ENCODE measurements at regions not wholly inside any gene's neighbourhood (a gene's known extent, or its start where the extent isn't known, plus 50 kb on each side); places are given as distances from the start of the nearest gene placed in this dataset.

DNA sequence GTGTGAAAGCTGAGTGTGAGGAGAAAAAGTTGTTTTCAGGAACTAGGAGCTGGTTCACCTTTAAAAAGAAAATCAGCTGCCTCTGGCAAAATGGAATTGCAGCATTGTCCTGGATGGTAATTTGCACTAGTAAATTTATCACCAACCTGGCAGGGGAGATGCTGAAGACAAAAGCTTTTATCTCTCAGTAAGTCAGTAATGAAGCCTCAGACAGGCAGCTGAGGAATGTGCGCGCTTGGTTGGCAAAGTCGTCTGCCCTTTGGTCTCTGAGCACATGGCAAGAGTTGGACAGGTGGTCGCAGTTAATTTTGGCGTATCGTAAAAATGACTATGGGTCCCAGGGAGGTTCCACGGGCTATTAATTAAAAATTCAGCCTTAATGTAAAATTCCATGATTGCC lies 131.9 kb downstream of the BACH1 start:
- TF ChIP-seq, protein P1, sequence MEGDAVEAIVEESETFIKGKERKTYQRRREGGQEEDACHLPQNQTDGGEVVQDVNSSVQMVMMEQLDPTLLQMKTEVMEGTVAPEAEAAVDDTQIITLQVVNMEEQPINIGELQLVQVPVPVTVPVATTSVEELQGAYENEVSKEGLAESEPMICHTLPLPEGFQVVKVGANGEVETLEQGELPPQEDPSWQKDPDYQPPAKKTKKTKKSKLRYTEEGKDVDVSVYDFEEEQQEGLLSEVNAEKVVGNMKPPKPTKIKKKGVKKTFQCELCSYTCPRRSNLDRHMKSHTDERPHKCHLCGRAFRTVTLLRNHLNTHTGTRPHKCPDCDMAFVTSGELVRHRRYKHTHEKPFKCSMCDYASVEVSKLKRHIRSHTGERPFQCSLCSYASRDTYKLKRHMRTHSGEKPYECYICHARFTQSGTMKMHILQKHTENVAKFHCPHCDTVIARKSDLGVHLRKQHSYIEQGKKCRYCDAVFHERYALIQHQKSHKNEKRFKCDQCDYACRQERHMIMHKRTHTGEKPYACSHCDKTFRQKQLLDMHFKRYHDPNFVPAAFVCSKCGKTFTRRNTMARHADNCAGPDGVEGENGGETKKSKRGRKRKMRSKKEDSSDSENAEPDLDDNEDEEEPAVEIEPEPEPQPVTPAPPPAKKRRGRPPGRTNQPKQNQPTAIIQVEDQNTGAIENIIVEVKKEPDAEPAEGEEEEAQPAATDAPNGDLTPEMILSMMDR (IDR thresholded peaks at IDR 0.05; ENCODE audit: borderline replicate concordance, extremely low read depth, insufficient read depth), result no peak
- Histone ChIP-seq H3K4me1 (ENCODE audit: control insufficient read depth in 2 of 3, insufficient read depth in 2 of 3, low read depth in 1 of 3, low read length in 3 of 3) (no peaks in the 10 kb centered on the region), H3K9me3 (ENCODE audit: control insufficient read depth in 2 of 3, insufficient read depth in 1 of 3, low read length in 3 of 3) (no peaks in the 10 kb centered on the region), H3K36me3 (ENCODE audit: control insufficient read depth in 2 of 3, insufficient read depth in 3 of 3, low read length in 3 of 3) (no peaks in the 10 kb centered on the region), H3K27me3 (ENCODE audit: control insufficient read depth, insufficient read depth, low read length) (no peaks in the 10 kb centered on the region), H3K4me3 (ENCODE audit: low read length in 3 of 3) (no peak overlapping the region), H3K9ac (ENCODE audit: low read length in 3 of 3) (no peak overlapping the region), H3K27ac (ENCODE audit: low read depth in 2 of 2, low read length in 2 of 2) (no peak overlapping the region)
- no peak for FAIRE-seq
- DNase-seq, result peak in 4 of 5 donors; percentile 55 to 85 (median 74)
- intact Hi-C loops (cut with DNase I), result no loop called here

DNA sequence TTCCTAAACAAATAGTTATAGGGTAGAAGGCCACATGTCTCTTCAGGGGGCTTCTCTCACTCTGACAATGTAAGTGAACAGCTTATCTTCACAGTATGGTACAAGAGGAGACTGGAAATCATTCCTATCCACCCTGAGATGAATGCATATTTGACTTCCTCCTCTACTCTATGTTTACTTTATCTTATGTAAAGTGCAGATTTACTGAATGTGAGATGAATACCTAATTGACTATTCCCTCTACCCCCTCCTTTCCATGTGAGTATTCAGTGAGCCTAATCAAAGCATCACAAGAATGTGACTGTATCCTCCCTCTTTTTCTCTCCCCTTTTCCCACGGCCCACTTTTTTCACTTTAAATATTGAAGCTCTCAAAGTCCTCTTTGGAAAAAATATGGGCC lies 132.5 kb downstream of the BACH1 start:
- no peaks in the 10 kb centered on the region for H3K27me3 ChIP-seq (ENCODE audit: control insufficient read depth, insufficient read depth, low read length)
- no peak overlapping the region for H3K9ac ChIP-seq (ENCODE audit: low read length in 3 of 3)
- peaks cover 0 to 2% (median 0%) of the 10 kb centered on the region in 3 donors for H3K36me3 ChIP-seq (ENCODE audit: control insufficient read depth in 2 of 3, insufficient read depth in 3 of 3, low read length in 3 of 3)
- no peak for FAIRE-seq
- H3K4me3 ChIP-seq (ENCODE audit: low read length in 3 of 3), result no peak overlapping the region
- DNase-seq, result no peak
- intact Hi-C loops (cut with DNase I), result no loop called here
- no peaks in the 10 kb centered on the region for H3K9me3 ChIP-seq (ENCODE audit: control insufficient read depth in 2 of 3, insufficient read depth in 1 of 3, low read length in 3 of 3)
- H3K27ac ChIP-seq (ENCODE audit: low read depth in 2 of 2, low read length in 2 of 2), result no peak overlapping the region
- TF ChIP-seq, protein P1 (IDR thresholded peaks at IDR 0.05; ENCODE audit: borderline replicate concordance, extremely low read depth, insufficient read depth), result no peak
- H3K4me1 ChIP-seq (ENCODE audit: control insufficient read depth in 2 of 3, insufficient read depth in 2 of 3, low read depth in 1 of 3, low read length in 3 of 3), result no peaks in the 10 kb centered on the region

DNA sequence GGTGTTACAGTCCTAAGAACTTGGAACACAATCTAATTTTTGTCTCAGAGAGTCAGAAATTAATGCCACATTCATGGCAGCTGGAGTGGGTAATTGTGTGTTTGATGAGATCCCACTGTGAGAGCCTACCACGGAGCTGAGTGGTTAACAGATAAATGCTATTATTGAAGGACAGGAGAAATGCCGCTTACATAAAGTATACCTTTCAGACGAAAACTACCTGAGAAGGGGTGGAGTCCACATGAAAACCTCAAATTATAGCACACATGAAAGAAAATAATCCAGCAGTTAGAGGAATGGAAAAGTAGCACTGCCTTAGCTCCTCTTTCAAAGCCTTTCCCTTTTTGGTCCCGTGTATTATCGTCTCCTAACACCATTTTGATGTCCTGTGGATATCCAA lies 133.0 kb downstream of the BACH1 start:
- no peaks in the 10 kb centered on the region for H3K4me1 ChIP-seq (ENCODE audit: control insufficient read depth in 2 of 3, insufficient read depth in 2 of 3, low read depth in 1 of 3, low read length in 3 of 3)
- DNase-seq (no peak), FAIRE-seq (no peak)
- intact Hi-C loops (cut with DNase I), result no loop called here
- TF ChIP-seq, protein P1 (IDR thresholded peaks at IDR 0.05; ENCODE audit: borderline replicate concordance, extremely low read depth, insufficient read depth), result no peak
- H3K36me3 ChIP-seq (ENCODE audit: control insufficient read depth in 2 of 3, insufficient read depth in 3 of 3, low read length in 3 of 3), result peaks cover 0 to 2% (median 0%) of the 10 kb centered on the region in 3 donors
- H3K4me3 ChIP-seq (ENCODE audit: low read length in 3 of 3), result no peak overlapping the region
- H3K9ac ChIP-seq (ENCODE audit: low read length in 3 of 3), result no peak overlapping the region
- no peak overlapping the region for H3K27ac ChIP-seq (ENCODE audit: low read depth in 2 of 2, low read length in 2 of 2)
- no peaks in the 10 kb centered on the region for H3K9me3 ChIP-seq (ENCODE audit: control insufficient read depth in 2 of 3, insufficient read depth in 1 of 3, low read length in 3 of 3)
- no peaks in the 10 kb centered on the region for H3K27me3 ChIP-seq (ENCODE audit: control insufficient read depth, insufficient read depth, low read length)
